ENCODE measurements at regions not wholly inside any gene's neighbourhood (a gene's known extent, or its start where the extent isn't known, plus 50 kb on each side); places are given as distances from the start of the nearest gene placed in this dataset.

DNA sequence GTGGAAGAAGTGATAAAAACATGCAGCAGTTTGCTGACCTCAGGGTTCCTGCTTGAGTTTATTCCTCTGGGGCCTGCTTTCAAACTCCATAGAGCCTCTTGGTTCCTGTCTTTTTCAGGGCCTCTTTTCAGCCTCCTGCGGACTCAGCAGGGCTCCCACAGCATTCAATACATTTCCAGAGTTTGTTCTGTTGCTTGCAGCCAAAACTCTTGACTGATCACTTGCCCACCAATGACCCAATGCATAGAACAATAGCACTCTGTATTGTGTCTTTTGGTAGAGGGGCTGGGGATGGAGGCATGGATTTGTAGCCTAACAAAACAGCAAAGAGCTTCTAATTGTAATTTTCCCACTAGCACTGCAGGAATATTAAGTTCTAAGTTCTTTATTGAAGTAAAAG is 50.8 kb upstream of the CREB5 start:
- no peaks in the 10 kb centered on the region for H3K4me1 ChIP-seq (ENCODE audit: control insufficient read depth, insufficient read depth, low read length)
- DNase-seq = no peak
- no peak overlapping the region for H3K27ac ChIP-seq (ENCODE audit: low read length)
- no peak overlapping the region for H3K4me3 ChIP-seq (ENCODE audit: low read length)
- H3K36me3 ChIP-seq (ENCODE audit: control insufficient read depth, insufficient read depth, low read length) = no peaks in the 10 kb centered on the region
- peaks cover 2% of the 10 kb centered on the region for H3K27me3 ChIP-seq (ENCODE audit: control insufficient read depth, insufficient read depth, low read length)
- no CpG with 5 or more reads among the region's 1 CpG for WGBS (ENCODE audit: insufficient coverage, low lambda C conversion rate)
- H3K9me3 ChIP-seq (ENCODE audit: control insufficient read depth, low read depth, low read length) = no peaks in the 10 kb centered on the region

DNA sequence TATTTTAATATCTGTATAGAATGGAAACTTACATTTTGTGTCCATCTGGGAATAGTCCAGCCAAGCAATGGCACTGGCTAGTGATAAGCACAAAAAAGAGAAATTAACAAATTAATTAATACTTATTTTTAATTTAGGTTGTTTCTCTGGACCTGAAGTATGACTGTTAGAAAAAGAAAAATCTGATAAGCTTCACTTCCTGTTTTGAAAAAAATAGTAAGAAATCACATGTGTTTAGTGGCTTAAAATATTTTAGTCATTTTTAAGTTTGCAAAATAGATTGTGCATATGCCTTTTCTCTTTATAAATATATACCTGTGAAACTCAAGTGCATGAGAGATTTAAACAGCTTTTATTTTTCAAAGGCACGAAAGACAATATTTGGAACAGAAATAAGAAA is 50.1 kb upstream of the CREB5 start:
- no peak for DNase-seq
- WGBS (ENCODE audit: insufficient coverage, low lambda C conversion rate) = no CpG with 5 or more reads among the region's 1 CpG
- Histone ChIP-seq H3K27me3 (ENCODE audit: control insufficient read depth, insufficient read depth, low read length) (peaks cover 2% of the 10 kb centered on the region), H3K9me3 (ENCODE audit: control insufficient read depth, low read depth, low read length) (no peaks in the 10 kb centered on the region), H3K4me3 (ENCODE audit: low read length) (no peak overlapping the region), H3K36me3 (ENCODE audit: control insufficient read depth, insufficient read depth, low read length) (no peaks in the 10 kb centered on the region), H3K4me1 (ENCODE audit: control insufficient read depth, insufficient read depth, low read length) (no peaks in the 10 kb centered on the region), H3K27ac (ENCODE audit: low read length) (no peak overlapping the region)

Data from large intestine (tissue), 3 donors.